K562 (cell line): ENCODE measurements at regions not wholly inside any gene's neighbourhood (a gene's known extent, or its start where the extent isn't known, plus 50 kb on each side); places are given as distances from the start of the nearest gene placed in this dataset.

Experiments
- ATAC-seq: fragments of 200-7000 bp; cut with Tn5 transposase; 3 replicates; pipeline ENCODE4 v1.9.1; 2020; ENCODE audit warnings: moderate library complexity
- BruUV-seq: library from RNA; stranded (reverse); fragments of 400-500 nt; replicated peaks from 2 replicates; lab custom pipeline; 2021; lab: Mats Ljungman, UMichigan
- CTCF ChIA-PET: fragments of 300-600 bp; formaldehyde crosslinking; extraction: SDS; loops from one replicate; lab custom pipeline; 2021; ENCODE audit warnings: low intra/inter-chr PET ratio; lab: Yijun Ruan, JAX
- POLR2A ChIA-PET: fragments of 300-600, 350-650 bp; sonication (Branson Sonifier 250); formaldehyde crosslinking; extraction: SDS; loops from one replicate; lab custom pipeline; 2021; ENCODE audit warnings: antibody characterized with exemption, inconsistent platforms; lab: Yijun Ruan, JAX
- DNase-seq, 4 experiments: peaks; one replicate each; pipeline versions ENCODE4 v3.0.0 to v3.0.0-alpha.2; 2011 to 2018; ENCODE audit warnings: low spot score in 3 of 4, mixed read lengths in 3 of 4; ENCODE audit errors: extremely low read depth in 1 of 4
- FAIRE-seq: peaks from 2 replicates; lab custom pipeline; 2011; peaks lifted over from hg19 to GRCh38; lab: Jason Lieb, UNC
- H2AFZ ChIP-seq: 2 replicates; pipeline ENCODE4 v1.6.0; 2011; ENCODE audit warnings: low read depth, low read length, control low read depth, inconsistent platforms
- H3K27ac ChIP-seq: fragments of 200-600 bp; 3 replicates; pipeline ENCODE4 v1.8.0; 2011; ENCODE audit warnings: low read depth, mild to moderate bottlenecking, control low read depth, inconsistent platforms, low read length, moderate library complexity, mixed read lengths; ENCODE audit errors: extremely low read depth
- H3K27me3 ChIP-seq, 2 experiments: fragments of 300-600 bp in 1 of 2; 2 replicates in 1 of 2; 3 replicates in 1 of 2; pipeline versions ENCODE4 v1.6.0 to v1.8.0; 2011; ENCODE audit warnings: inconsistent platforms in 2 of 2, low read length in 2 of 2, mild to moderate bottlenecking in 1 of 2, mixed read lengths in 1 of 2, moderate library complexity in 1 of 2; ENCODE audit not compliant: control insufficient read depth in 2 of 2, insufficient read depth in 2 of 2
- H3K36me3 ChIP-seq: fragments of 300-600 bp; 3 replicates; pipeline ENCODE4 v1.8.0; 2011; ENCODE audit warnings: mild to moderate bottlenecking, low read length, inconsistent platforms; ENCODE audit not compliant: control insufficient read depth, insufficient read depth
- H3K4me1 ChIP-seq, 2 experiments: fragments of 200-600 bp in 1 of 2; replicated peaks in 1 of 2; 2 replicates in 1 of 2; 3 replicates in 1 of 2; pipeline versions ENCODE4 v1.5.1 to v1.8.0; 2011; ENCODE audit warnings: inconsistent platforms in 2 of 2, low read length in 2 of 2, mild to moderate bottlenecking in 1 of 2, mixed read lengths in 1 of 2, moderate library complexity in 1 of 2; ENCODE audit not compliant: control insufficient read depth in 2 of 2, insufficient read depth in 2 of 2
- H3K4me2 ChIP-seq: 2 replicates; pipeline ENCODE4 v1.6.1; 2011; ENCODE audit warnings: low read length, control low read depth, inconsistent platforms, mixed read lengths; ENCODE audit not compliant: insufficient read depth
- H3K4me3 ChIP-seq: fragments of 200-600 bp; sonication (generic), shearing (Covaris generic); 2 replicates; pipeline ENCODE4 v1.5.1; 2016; ENCODE audit warnings: control low read depth, inconsistent platforms
- H3K79me2 ChIP-seq: fragments of 200-600 bp; 3 replicates; pipeline ENCODE4 v1.8.0; 2011; ENCODE audit warnings: low read length, inconsistent platforms; ENCODE audit not compliant: control insufficient read depth, insufficient read depth
- H3K9ac ChIP-seq, 2 experiments: 2 replicates each; pipeline versions ENCODE4 v1.6.0 to v1.6.1; 2011; ENCODE audit warnings: low read depth in 2 of 2, low read length in 2 of 2, control low read depth in 1 of 2, inconsistent platforms in 1 of 2, mild to moderate bottlenecking in 1 of 2, mixed read lengths in 1 of 2; ENCODE audit not compliant: insufficient read depth in 1 of 2
- H3K9me1 ChIP-seq: one replicate; pipeline ENCODE4 v1.6.0; 2011; ENCODE audit warnings: inconsistent platforms, mild to moderate bottlenecking, low read length, moderate library complexity; ENCODE audit not compliant: control insufficient read depth, insufficient read depth
- H3K9me3 ChIP-seq: replicated peaks from 2 replicates; pipeline ENCODE4 v1.5.1; 2011; ENCODE audit warnings: low read depth, low read length, inconsistent platforms; ENCODE audit not compliant: control insufficient read depth, insufficient read depth
- H4K20me1 ChIP-seq: replicated peaks from 2 replicates; pipeline ENCODE4 v1.6.1; 2011; ENCODE audit warnings: low read length, inconsistent platforms, mixed read lengths; ENCODE audit not compliant: control insufficient read depth, insufficient read depth
- DACH1 ChIP-seq: fragments of 450-650 bp; IDR thresholded peaks from 2 replicates; pipeline ENCODE4 v1.6.1; 2018; ENCODE audit not compliant: partially characterized antibody
- HDAC1 ChIP-seq, 2 experiments: fragments of 450-650 bp; IDR thresholded peaks; 2 replicates each; pipeline ENCODE4 v1.6.1; 2016 to 2017; ENCODE audit warnings: inconsistent platforms in 1 of 2, mild to moderate bottlenecking in 1 of 2, moderate library complexity in 1 of 2
- HSF4 ChIP-seq: fragments of 250-450 bp; sonication (Bioruptor Pico); IDR thresholded peaks from 2 replicates; pipeline ENCODE4 v2.1.2; 2022; ENCODE audit warnings: mild to moderate bottlenecking, moderate library complexity, borderline replicate concordance
- MCM7 ChIP-seq, 2 experiments: fragments of 450-650 bp; IDR thresholded peaks; 2 replicates each; pipeline ENCODE4 v1.6.1; 2016 to 2018
- NFIC ChIP-seq: fragments of 450-650 bp; IDR thresholded peaks from 2 replicates; pipeline ENCODE4 v1.6.1; 2017; ENCODE audit warnings: mild to moderate bottlenecking, inconsistent platforms
- NFIX ChIP-seq: fragments of 250-450 bp; sonication (Bioruptor Pico); IDR thresholded peaks from 2 replicates; pipeline ENCODE4 v1.4.0; 2020; ENCODE audit warnings: low read depth, mild to moderate bottlenecking, moderate library complexity
- PCBP2 ChIP-seq: fragments of 200-400 bp; formaldehyde crosslinking; IDR thresholded peaks from 2 replicates; pipeline ENCODE4 v1.6.1; 2018; ENCODE audit warnings: low read length, low read depth, mild to moderate bottlenecking, moderate library complexity; ENCODE audit not compliant: poor library complexity, severe bottlenecking
- ZNF586 ChIP-seq: fragments of 450-650 bp; formaldehyde crosslinking; conservative IDR thresholded peaks from 2 replicates; pipeline ENCODE4 v1.4.0; 2020; ENCODE audit warnings: mild to moderate bottlenecking, moderate library complexity
- WGBS: fragments of 100-300 bp; shearing (Covaris generic); methylation state at CpG from one replicate; pipeline ENCODE4 v1.1.6; 2016; ENCODE audit warnings: low coverage, mixed read lengths; ENCODE audit not compliant: insufficient coverage; ENCODE audit errors: missing lambda C conversion rate; 5-methylcytosine and 5-hydroxymethylcytosine counted together
- in situ Hi-C: fragments of 300-500 bp; cut with MboI; formaldehyde crosslinking; loops from 4 replicates; pipeline ENCODE4 v1.15.0; 2018; ENCODE audit warnings: inconsistent platforms, mixed read lengths
- intact Hi-C: fragments of 100-400 bp; cut with micrococcal nuclease; formaldehyde crosslinking; loops from 2 replicates; pipeline ENCODE4 v1.14.2; 2022

- FAIRE-seq = no peak
- POLR2A ChIA-PET = no interaction called here
Measured at GRCh38 chr15:95742256-95742655, 588.2 kb upstream of the NR2F2 start.

GRCh38 chr15:95742836-95743235 lies 587.7 kb upstream of the NR2F2 start:
- no peaks in the 10 kb centered on the region for H3K9me3 ChIP-seq
- no TSS peak for BruUV-seq
- no peaks in the 10 kb centered on the region for H3K4me1 ChIP-seq
- CTCF ChIA-PET = no interaction called here
- H4K20me1 ChIP-seq = no peaks in the 10 kb centered on the region
- H2AFZ ChIP-seq = no peak overlapping the region
- in situ Hi-C loops (no loop called here), intact Hi-C loops (no loop called here)
- no peak overlapping the region for H3K4me2 ChIP-seq
- ATAC-seq = no peak
- no peak for DNase-seq
- no peak overlapping the region for H3K4me3 ChIP-seq
- no peaks in the 10 kb centered on the region for H3K79me2 ChIP-seq
- no peak overlapping the region for H3K9ac ChIP-seq
- peaks cover 21% of the 10 kb centered on the region; the same call in 2 of the 3 replicates for H3K36me3 ChIP-seq
- H3K27ac ChIP-seq = no peak overlapping the region
- H3K27me3 ChIP-seq = no peaks in the 10 kb centered on the region
- no peak for TF ChIP-seq HDAC1 (IDR thresholded peaks at IDR 0.05)
- no peak for TF ChIP-seq HSF4 (CRISPR knock-in tag)
- TF ChIP-seq NFIC = peak; percentile 96
- TF ChIP-seq NFIX (CRISPR knock-in tag) = peak; percentile 83
- 90% methylated on average over 2 of the region's 2 CpGs for WGBS
- POLR2A ChIA-PET = no interaction called here
- FAIRE-seq = no peak
- no peaks in the 10 kb centered on the region for H3K9me1 ChIP-seq

More at GRCh38 chr15:95742256-95742655, 588.2 kb upstream of the NR2F2 start:
- Histone ChIP-seq H3K79me2 (no peaks in the 10 kb centered on the region), H3K9me1 (no peaks in the 10 kb centered on the region), H3K36me3 (peaks cover 21% of the 10 kb centered on the region; the same call in 2 of the 3 replicates), H3K27me3 (no peaks in the 10 kb centered on the region), H3K9ac (no peak overlapping the region), H2AFZ (no peak overlapping the region), H4K20me1 (no peaks in the 10 kb centered on the region), H3K4me1 (no peaks in the 10 kb centered on the region), H3K9me3 (no peaks in the 10 kb centered on the region), H3K4me2 (no peak overlapping the region), H3K27ac (no peak overlapping the region), H3K4me3 (no peak overlapping the region)
- ATAC-seq = no peak
- 97% methylated on average over 3 of the region's 3 CpGs for WGBS
- in situ Hi-C loops (no loop called here), intact Hi-C loops (no loop called here)
- BruUV-seq = no TSS peak
- CTCF ChIA-PET = no interaction called here
- DNase-seq = no peak
- TF ChIP-seq DACH1 = peak; percentile 100
- TF ChIP-seq MCM7 (IDR thresholded peaks at IDR 0.05) = peak in 1 of 2 experiments; percentile 98; a peak in 2 of 4 replicates
- no peak for TF ChIP-seq ZNF586
- TF ChIP-seq PCBP2 = no peak
